ENCODE measurements at regions not wholly inside any gene's neighbourhood (a gene's known extent, or its start where the extent isn't known, plus 50 kb on each side); places are given as distances from the start of the nearest gene placed in this dataset.

GRCh38 chr1:60952612-60953111 lies 129.7 kb upstream of the NFIA start:
- TF ChIP-seq CTCF (optimal IDR thresholded peaks at IDR 0.05 in 1 of 3, IDR thresholded peaks at IDR 0.05 in 1 of 3, conservative IDR thresholded peaks at IDR 0.05 in 1 of 3; ENCODE audit: extremely low read depth in 1 of 3, insufficient read depth in 2 of 3, low read length in 3 of 3) (no peak), EZH2 (IDR thresholded peaks at IDR 0.05; ENCODE audit: low read length) (no peak)

All from keratinocyte (primary cell).